Activated naive CD4-positive, alpha-beta T cell treated with anti-CD3 and anti-CD28 coated beads, Interleukin-2, amount 10 ng/mL, durations not matched to agents 7 days and 5 days (primary cell): ENCODE measurements at regions not wholly inside any gene's neighbourhood (a gene's known extent, or its start where the extent isn't known, plus 50 kb on each side); places are given as distances from the start of the nearest gene placed in this dataset.
"Not testable (repeated sequence)": the region's sequence is repeated elsewhere in the genome, so short reads cannot be mapped to it uniquely, and the experiment has no call there.

Experiments
- CTCF ChIA-PET: fragments of 350-600 bp; sonication (Branson Sonifier 250); formaldehyde crosslinking; loops from one replicate; lab custom pipeline; 2021; ENCODE audit warnings: antibody characterized with exemption; lab: Charles Lee
- DNase-seq: peaks from one replicate; pipeline ENCODE4 v3.0.0-alpha.2; 2020
- H3K27ac Mint-ChIP-seq: one replicate; pipeline ENCODE4 v1.8.0; 2021; ENCODE audit warnings: mild to moderate bottlenecking, moderate library complexity, mixed read lengths
- H3K27me3 Mint-ChIP-seq: one replicate; pipeline ENCODE4 v1.8.0; 2021; ENCODE audit warnings: mild to moderate bottlenecking, mixed read lengths
- H3K36me3 Mint-ChIP-seq: one replicate; pipeline ENCODE4 v1.8.0; 2021; ENCODE audit warnings: mixed read lengths
- H3K4me1 Mint-ChIP-seq: one replicate; pipeline ENCODE4 v1.8.0; 2021; ENCODE audit warnings: mixed read lengths
- H3K4me3 Mint-ChIP-seq: one replicate; pipeline ENCODE4 v1.8.0; 2021; ENCODE audit warnings: mild to moderate bottlenecking, moderate library complexity, mixed read lengths
- H3K9me3 Mint-ChIP-seq: one replicate; pipeline ENCODE4 v1.8.0; 2021; ENCODE audit warnings: mixed read lengths

DNA sequence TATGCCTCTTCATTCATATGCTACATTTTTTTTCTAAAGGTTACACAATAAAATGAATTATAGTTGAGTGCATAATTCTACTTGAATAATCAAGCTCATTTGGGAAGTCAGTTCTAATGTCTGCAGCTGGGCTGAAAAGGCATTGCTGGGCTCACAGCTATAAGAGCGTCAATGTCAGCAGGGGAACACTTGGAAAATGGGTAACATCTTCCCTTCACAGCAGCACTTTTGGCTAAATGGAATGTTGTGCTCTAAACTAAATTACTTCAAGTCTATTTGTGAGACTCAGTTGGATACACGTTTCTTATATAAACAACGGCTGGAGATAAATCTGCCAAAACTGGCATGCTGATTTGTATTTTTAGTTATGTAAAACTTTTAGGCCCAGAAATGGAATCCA lies 357.8 kb downstream of the TBL1XR1 start:
- Mint-ChIP-seq H3K27me3 (no peaks in the 10 kb centered on the region), H3K27ac (no peak overlapping the region), H3K9me3 (no peaks in the 10 kb centered on the region), H3K4me3 (no peak overlapping the region), H3K4me1 (no peaks in the 10 kb centered on the region), H3K36me3 (no peaks in the 10 kb centered on the region)
- CTCF ChIA-PET, result no interaction called here
- DNase-seq, result no peak

GRCh38 chr3:176827244-176827643 lies 370.0 kb downstream of the TBL1XR1 start:
- H3K9me3 Mint-ChIP-seq, H3K27me3 Mint-ChIP-seq, DNase-seq, H3K36me3 Mint-ChIP-seq, H3K4me1 Mint-ChIP-seq, H3K4me3 Mint-ChIP-seq, H3K27ac Mint-ChIP-seq, CTCF ChIA-PET: not testable (repeated sequence)

DNA sequence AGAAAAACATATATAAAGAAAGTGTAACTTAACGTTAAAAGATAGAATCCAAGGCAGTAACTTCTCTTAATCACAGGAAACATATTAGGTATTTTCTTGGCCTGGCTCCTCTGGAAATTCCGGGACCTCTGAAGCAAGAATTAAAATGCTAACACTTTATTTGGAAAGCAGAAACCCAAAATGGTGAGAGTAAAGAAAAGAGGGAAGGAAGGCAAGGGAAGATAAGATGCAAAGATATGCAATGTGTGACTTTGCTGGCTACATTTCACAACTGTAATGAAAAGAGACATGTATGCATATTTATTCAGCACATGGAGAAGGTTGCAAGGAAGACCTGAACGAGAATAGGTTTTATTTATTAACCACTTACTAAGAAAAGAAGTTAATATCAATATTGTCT lies 372.5 kb downstream of the TBL1XR1 start:
- no peak for DNase-seq
- Mint-ChIP-seq H3K4me1 (no peaks in the 10 kb centered on the region), H3K4me3 (no peak overlapping the region), H3K9me3 (no peaks in the 10 kb centered on the region), H3K27me3 (no peaks in the 10 kb centered on the region), H3K27ac (no peak overlapping the region), H3K36me3 (no peaks in the 10 kb centered on the region)
- CTCF ChIA-PET, result no interaction called here

DNA sequence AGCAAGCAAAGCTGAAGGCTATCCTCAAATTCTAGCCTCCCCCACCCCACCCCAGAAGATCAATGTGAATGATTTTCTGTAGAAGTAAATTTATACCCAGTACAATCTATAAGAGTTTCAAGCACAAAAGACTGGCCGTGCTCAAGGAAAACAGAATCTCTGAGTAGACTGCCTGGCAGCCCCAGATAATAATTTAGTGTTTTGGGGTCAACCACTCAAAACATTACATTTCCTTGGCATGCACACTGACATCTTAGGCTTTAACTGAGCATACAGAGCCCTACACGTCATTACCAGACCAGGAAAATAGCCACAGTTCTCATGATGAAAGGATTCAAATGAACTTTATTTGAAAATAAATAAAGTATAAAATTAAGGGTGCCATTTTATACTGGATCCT lies 376.5 kb downstream of the TBL1XR1 start:
- CTCF ChIA-PET, result no interaction called here
- Mint-ChIP-seq H3K4me1 (no peaks in the 10 kb centered on the region), H3K4me3 (no peak overlapping the region), H3K36me3 (no peaks in the 10 kb centered on the region), H3K9me3 (no peaks in the 10 kb centered on the region), H3K27me3 (no peaks in the 10 kb centered on the region), H3K27ac (no peak overlapping the region)
- DNase-seq, result no peak

- DNase-seq, result no peak
- CTCF ChIA-PET, result no interaction called here
- Mint-ChIP-seq H3K4me1 (no peaks in the 10 kb centered on the region), H3K27me3 (peaks cover 3% of the 10 kb centered on the region), H3K27ac (no peak overlapping the region), H3K36me3 (no peaks in the 10 kb centered on the region), H3K4me3 (no peak overlapping the region), H3K9me3 (no peaks in the 10 kb centered on the region)
Observed at GRCh38 chr3:176816937-176817336, 380.3 kb downstream of the TBL1XR1 start.

DNA sequence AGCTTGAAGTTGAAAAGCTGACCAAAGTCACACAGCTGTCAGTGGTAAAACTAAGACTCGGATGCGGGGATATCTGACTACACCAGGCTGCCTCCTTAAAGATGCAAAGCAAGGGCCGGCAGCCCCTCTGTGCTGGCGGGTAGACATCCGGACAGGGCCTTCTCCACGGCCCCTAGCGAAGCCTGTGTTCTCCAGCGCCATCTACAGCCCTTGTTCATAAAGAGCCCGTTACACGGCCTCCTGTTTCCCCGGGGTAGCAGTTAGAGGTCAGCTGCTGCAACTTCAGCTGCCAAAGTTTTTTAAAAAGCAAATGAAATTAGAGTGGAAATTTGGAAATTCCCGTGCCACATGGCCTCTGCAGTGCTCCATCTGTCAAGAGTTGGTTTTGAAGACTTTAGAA lies 383.0 kb downstream of the TBL1XR1 start:
- no peak overlapping the region for H3K4me3 Mint-ChIP-seq
- no peaks in the 10 kb centered on the region for H3K36me3 Mint-ChIP-seq
- CTCF ChIA-PET, result no interaction called here
- peak; percentile 33 for DNase-seq
- H3K4me1 Mint-ChIP-seq, result no peaks in the 10 kb centered on the region
- H3K27ac Mint-ChIP-seq, result no peak overlapping the region
- no peaks in the 10 kb centered on the region for H3K9me3 Mint-ChIP-seq
- H3K27me3 Mint-ChIP-seq, result peaks cover 3% of the 10 kb centered on the region

GRCh38 chr3:176807938-176808337 lies 389.3 kb downstream of the TBL1XR1 start:
- CTCF ChIA-PET, result no interaction called here
- Mint-ChIP-seq H3K27ac (no peak overlapping the region), H3K27me3 (no peaks in the 10 kb centered on the region), H3K9me3 (no peaks in the 10 kb centered on the region), H3K36me3 (no peaks in the 10 kb centered on the region), H3K4me3 (no peak overlapping the region), H3K4me1 (no peaks in the 10 kb centered on the region)
- no peak for DNase-seq

DNA sequence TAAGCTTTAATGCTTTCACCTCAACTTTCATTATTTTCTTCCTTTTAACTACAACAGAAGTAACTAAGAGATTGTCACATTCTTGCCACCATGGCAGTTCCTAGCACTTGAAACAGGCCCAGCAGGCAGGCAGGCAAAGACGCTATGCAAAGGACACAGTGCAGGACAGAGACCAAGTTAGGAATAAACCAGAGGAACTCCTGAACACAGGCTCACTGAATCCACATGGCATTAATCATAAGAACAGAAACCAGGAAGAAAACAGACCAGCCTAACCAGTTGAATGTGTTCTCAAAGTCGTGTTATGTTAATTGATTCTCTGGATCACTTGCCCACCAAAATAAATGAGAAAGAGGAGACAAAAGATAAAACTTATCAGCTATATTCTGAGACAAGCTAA lies 397.6 kb downstream of the TBL1XR1 start:
- no peak for DNase-seq
- Mint-ChIP-seq H3K4me1 (no peaks in the 10 kb centered on the region), H3K9me3 (no peaks in the 10 kb centered on the region), H3K27me3 (no peaks in the 10 kb centered on the region), H3K27ac (no peak overlapping the region), H3K36me3 (no peaks in the 10 kb centered on the region), H3K4me3 (no peak overlapping the region)
- CTCF ChIA-PET, result no interaction called here

GRCh38 chr3:176798680-176799079 lies 398.6 kb downstream of the TBL1XR1 start:
- Mint-ChIP-seq H3K9me3 (no peaks in the 10 kb centered on the region), H3K4me1 (no peaks in the 10 kb centered on the region), H3K27ac (no peak overlapping the region), H3K4me3 (no peak overlapping the region), H3K36me3 (no peaks in the 10 kb centered on the region), H3K27me3 (no peaks in the 10 kb centered on the region)
- no peak for DNase-seq
- CTCF ChIA-PET, result no interaction called here

- Mint-ChIP-seq H3K4me3 (no peak overlapping the region), H3K27ac (no peak overlapping the region), H3K9me3 (no peaks in the 10 kb centered on the region), H3K27me3 (no peaks in the 10 kb centered on the region), H3K36me3 (no peaks in the 10 kb centered on the region), H3K4me1 (no peaks in the 10 kb centered on the region)
- no peak for DNase-seq
- CTCF ChIA-PET, result no interaction called here
Observed at GRCh38 chr3:176796371-176796770, 400.9 kb downstream of the TBL1XR1 start.

GRCh38 chr3:176795891-176796290 lies 401.4 kb downstream of the TBL1XR1 start:
- Mint-ChIP-seq H3K4me3 (no peak overlapping the region), H3K27ac (no peak overlapping the region), H3K27me3 (no peaks in the 10 kb centered on the region), H3K9me3 (no peaks in the 10 kb centered on the region), H3K4me1 (no peaks in the 10 kb centered on the region), H3K36me3 (no peaks in the 10 kb centered on the region)
- CTCF ChIA-PET, result no interaction called here
- no peak for DNase-seq

GRCh38 chr3:176794406-176794805 lies 402.9 kb downstream of the TBL1XR1 start:
- Mint-ChIP-seq H3K4me1 (no peaks in the 10 kb centered on the region), H3K4me3 (no peak overlapping the region), H3K27me3 (no peaks in the 10 kb centered on the region), H3K9me3 (no peaks in the 10 kb centered on the region), H3K27ac (no peak overlapping the region), H3K36me3 (no peaks in the 10 kb centered on the region)
- CTCF ChIA-PET, result no interaction called here
- no peak for DNase-seq

DNA sequence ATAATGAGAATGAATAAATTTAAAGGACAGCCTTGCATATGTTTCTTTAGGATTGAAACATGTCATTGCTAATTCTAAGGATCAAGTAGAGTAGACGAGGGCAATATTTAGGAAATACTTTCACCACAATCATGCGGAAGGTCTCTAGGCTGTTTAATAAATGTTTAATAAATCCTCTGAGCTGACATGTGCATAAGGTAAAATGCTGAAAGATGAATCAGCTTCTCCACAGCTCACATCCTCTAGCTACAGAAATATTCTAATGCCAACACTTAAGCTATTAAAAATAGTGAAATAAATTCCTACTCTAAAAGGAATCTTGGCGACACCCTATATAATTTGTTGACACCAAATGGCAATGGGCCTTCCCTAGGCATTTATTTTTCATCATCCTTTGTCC lies 407.3 kb downstream of the TBL1XR1 start:
- no peaks in the 10 kb centered on the region for H3K4me1 Mint-ChIP-seq
- no peaks in the 10 kb centered on the region for H3K9me3 Mint-ChIP-seq
- H3K27me3 Mint-ChIP-seq, result no peaks in the 10 kb centered on the region
- no peaks in the 10 kb centered on the region for H3K36me3 Mint-ChIP-seq
- DNase-seq, result no peak
- CTCF ChIA-PET, result no interaction called here
- no peak overlapping the region for H3K27ac Mint-ChIP-seq
- no peak overlapping the region for H3K4me3 Mint-ChIP-seq

DNA sequence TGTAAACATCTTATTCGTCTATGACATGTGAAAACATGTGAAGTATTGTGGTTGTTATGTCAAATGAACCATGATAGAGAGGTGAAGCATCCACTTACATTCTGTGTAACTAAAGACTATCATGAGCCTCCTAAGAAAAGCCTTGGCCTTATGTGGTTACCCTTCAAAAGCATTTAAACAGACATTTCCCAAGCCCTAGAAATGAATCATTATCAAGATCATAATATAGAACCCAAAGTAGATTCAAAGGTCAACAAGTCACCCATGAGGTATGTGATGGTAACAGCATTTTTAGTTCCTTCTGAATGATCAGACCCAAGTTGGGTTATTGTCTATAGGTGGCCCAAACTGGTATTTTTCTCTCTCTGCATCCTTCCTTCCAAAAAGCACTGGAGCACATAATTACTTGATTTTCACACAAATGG lies 408.0 kb downstream of the TBL1XR1 start:
- H3K27me3 Mint-ChIP-seq, result no peaks in the 10 kb centered on the region
- H3K4me3 Mint-ChIP-seq, result no peak overlapping the region
- no peaks in the 10 kb centered on the region for H3K9me3 Mint-ChIP-seq
- no peak for DNase-seq
- H3K4me1 Mint-ChIP-seq, result no peaks in the 10 kb centered on the region
- H3K27ac Mint-ChIP-seq, result no peak overlapping the region
- H3K36me3 Mint-ChIP-seq, result no peaks in the 10 kb centered on the region
- CTCF ChIA-PET, result no interaction called here

DNA sequence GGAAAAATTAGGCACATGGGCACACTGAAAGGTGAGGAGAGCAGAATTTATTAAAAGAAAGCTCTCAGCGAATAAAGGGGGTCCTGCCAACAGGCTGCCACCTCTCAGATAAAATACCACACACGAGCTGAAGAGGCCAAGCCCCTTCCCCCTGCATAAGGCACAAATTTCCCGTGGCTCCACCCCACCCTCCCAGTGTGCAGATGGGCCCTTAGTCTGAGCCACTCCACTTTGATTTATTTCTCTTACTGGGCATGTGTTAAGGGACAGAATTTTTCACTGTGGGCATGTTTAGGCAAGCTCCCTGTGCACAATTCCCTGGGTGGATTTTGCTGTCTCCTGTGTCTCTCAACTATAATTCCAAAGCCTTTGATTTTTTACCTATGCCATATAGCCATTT lies 409.8 kb downstream of the TBL1XR1 start:
- Mint-ChIP-seq H3K4me1 (no peaks in the 10 kb centered on the region), H3K4me3 (no peak overlapping the region), H3K27ac (no peak overlapping the region), H3K9me3 (no peaks in the 10 kb centered on the region), H3K27me3 (no peaks in the 10 kb centered on the region), H3K36me3 (no peaks in the 10 kb centered on the region)
- CTCF ChIA-PET, result no interaction called here
- DNase-seq, result no peak

- Mint-ChIP-seq H3K4me3 (no peak overlapping the region), H3K27ac (no peak overlapping the region), H3K4me1 (no peaks in the 10 kb centered on the region), H3K36me3 (no peaks in the 10 kb centered on the region), H3K27me3 (no peaks in the 10 kb centered on the region), H3K9me3 (no peaks in the 10 kb centered on the region)
- DNase-seq, result no peak
- CTCF ChIA-PET, result no interaction called here
Observed at GRCh38 chr3:176785171-176785570, 412.1 kb downstream of the TBL1XR1 start.
